Stomach (tissue), 4 donors: ENCODE measurements at regions not wholly inside any gene's neighbourhood (a gene's known extent, or its start where the extent isn't known, plus 50 kb on each side); places are given as distances from the start of the nearest gene placed in this dataset.

Experiments
- CTCF ChIP-seq, 7 experiments: fragments of 450-650 bp in 4 of 7; fragments of 200-600 bp in 3 of 7; sonication (generic) in 3 of 7; IDR thresholded peaks; one replicate each; pipeline ENCODE4 v1.5.1; 2016 to 2019; ENCODE audit warnings: antibody characterized with exemption in 7 of 7, control low read depth in 2 of 7, mild to moderate bottlenecking in 1 of 7
- EP300 ChIP-seq: sonication (generic); formaldehyde crosslinking; IDR thresholded peaks from one replicate; pipeline ENCODE4 v1.6.1; 2017; ENCODE audit warnings: antibody characterized with exemption
- POLR2A ChIP-seq, 4 donors: fragments of 450-650 bp; IDR thresholded peaks; one replicate each; pipeline ENCODE4 v1.6.1; 2016; ENCODE audit warnings: antibody characterized with exemption in 4 of 4, control low read depth in 2 of 4, mild to moderate bottlenecking in 1 of 4, moderate library complexity in 1 of 4

- TF ChIP-seq CTCF (IDR thresholded peaks at IDR 0.05) (no peak), POLR2A (IDR thresholded peaks at IDR 0.05) (no peak), EP300 (no peak)
Observed at GRCh38 chr1:103365860-103366569, 159.5 kb upstream of the RNPC3 start.
